ENCODE measurements at regions not wholly inside any gene's neighbourhood (a gene's known extent, or its start where the extent isn't known, plus 50 kb on each side); places are given as distances from the start of the nearest gene placed in this dataset.

DNA sequence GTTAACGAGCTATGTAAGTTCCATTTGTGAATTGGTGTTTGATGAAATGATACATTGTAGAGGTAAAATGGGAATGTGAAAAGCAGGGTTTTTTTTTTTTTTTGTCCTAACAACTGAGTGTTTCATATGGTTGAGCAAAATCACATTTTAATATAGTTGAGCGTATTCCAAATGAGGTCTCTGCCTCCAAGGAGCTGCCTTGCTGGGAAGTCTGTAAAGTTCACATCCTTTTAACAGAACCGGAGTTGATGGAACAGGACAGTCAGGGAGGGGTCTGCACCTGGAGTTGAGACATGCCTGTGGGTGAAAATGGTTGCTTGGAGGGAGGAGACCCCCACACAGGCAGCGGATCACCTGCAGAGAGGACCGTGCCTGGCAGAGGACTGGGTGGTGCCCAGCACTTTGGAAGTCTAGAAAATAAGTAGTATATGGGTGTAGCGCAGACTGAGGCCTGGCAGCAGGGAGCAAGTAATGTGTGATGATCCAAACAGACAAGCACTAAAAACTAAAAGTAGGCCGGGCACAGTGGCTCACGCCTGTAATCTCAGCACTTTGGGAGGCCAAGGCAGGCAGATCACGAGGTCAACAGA, 75.2 kb upstream of the UBAC2 start:
- DNase-seq: no peak

DNA sequence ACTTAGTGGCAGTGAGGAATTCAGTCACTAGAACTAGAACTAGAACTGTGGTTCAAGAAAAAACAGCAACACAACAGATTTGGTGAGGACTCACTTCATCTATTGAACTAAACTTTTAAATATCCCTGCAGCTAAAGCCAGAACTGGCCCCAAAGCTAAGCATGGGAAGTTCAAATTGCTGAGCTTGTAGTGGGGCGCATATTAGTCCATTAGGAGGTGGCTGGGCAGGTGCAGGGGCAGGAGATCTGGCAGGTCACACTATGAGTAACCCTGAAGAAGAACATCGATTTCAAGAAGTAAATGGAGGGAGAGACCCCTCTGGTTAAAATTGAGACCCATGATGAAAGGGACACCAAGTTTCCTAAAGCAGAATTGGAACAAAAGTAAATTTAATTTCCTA, 73.8 kb upstream of the UBAC2 start:
- DNase-seq: no peak

DNA sequence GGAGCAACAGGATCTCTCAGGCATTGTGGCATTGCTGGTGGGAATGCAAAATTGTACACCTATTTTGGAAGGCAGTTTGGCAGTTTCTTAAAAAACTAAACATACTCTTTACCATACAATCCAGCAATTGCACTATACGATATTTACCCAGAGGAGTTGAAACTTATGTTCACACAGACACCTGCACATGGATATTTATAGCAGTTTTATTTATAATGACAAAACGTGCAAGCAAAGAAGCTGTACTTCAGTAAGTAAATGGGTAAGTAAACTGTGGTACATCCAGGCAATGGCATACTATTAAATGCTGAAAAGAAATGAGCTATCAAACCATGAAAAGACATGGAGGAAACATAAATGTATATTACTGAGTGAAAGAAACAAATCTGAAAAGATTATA, 71.6 kb upstream of the UBAC2 start:
- DNase-seq: no peak

DNA sequence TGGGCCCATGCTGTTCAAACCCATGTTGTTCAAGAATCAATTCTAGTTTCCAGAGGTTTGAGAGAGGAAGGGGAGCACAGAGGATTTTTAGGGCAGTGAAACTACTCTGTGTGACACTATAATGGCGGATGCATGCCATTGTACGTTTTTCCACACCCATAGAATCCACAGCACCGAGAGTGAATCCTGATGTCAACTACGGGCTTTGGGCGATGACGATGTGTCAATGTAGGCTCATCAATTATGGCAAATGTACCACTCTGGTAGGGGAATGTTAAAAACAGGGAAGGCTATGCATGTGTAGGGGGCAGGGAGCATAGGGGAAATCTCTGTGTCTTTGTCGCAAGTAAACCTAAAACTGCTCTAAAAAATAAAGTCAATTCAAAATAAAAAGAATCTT, 70.7 kb upstream of the UBAC2 start:
- DNase-seq: no peak

DNA sequence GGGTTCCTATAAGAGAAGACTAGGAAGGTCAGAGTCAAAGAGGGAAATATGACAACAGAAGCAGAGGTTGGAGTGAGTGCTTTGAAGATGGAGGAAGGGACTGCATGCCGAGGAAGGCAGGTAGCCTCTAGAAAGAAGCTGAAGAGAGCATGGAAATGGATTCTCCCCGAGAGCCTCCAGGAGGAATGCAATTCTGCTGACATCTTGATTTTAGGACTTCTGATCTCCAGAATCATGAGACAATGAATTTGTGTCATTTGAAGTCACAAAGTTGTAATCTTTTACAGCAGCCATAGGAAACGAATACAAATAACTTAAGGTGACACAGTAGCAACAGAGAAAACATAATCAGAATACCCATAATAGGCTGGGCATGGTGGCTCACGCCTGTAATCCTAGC, 69.2 kb upstream of the UBAC2 start:
- no peak for DNase-seq

DNA sequence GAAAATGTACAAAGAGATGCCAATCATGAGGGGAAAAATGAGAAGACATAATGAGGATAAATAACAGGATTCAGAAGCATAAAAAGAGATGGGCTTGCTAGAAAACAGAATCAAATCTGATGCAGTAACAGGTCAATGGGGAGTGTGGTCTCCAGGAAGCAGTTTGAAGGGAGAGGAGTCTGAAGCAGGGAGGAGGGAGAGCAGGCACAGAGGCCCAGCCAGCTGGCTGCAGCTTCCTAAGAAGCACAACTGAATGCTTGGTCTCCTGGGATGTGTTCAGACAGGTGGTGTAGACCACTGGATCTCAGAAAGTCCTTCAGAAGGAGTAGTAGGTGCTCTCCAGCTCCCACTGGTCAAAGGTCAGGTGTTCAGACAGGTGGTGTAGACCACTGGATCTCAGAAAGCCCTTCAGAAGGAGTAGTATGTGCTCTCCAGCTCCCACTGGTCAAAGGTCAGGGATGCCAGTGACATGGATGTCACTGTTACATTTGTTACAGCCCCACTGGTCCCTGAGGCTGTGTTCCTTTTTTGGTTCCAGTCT, 68.3 kb upstream of the UBAC2 start:
- no peak for DNase-seq

DNA sequence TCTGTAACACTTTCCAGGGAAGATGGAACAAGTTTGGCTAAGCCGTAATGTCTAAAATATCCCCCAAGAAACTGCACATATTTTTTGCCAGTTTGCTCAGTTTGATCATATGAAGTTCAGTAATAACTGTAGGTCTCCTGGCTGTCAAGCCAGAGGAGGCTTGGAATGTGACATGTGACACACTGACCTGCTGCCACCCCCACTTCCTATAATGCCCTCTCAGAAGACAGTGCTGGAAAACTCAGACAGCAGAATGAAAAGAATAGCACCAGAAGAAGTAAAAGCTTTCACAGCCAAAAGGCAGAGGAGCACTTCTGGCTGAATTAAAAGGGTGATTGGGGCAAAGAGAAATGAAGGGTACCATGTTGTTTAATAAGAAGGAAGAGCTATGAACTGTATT, 67.4 kb upstream of the UBAC2 start:
- no peak for DNase-seq

DNA sequence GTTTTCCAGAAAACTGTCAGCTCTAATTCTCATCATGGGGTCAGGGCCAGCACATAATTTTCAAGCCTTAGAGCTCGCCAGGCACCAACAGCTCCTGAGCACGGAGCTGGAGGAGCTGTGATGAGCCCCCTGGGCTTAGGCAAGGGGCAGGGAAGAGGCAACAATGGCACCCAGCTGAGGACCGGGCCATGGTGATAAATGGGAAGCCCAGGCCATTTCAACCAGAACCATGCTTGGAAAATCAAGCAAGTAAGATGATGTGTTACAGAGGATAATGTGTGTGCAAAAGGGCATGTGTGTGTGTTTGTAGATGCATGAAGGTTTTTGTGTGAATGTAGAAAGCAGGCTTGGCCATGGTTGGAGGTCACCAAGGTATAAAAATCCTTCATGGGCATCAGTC, 66.8 kb upstream of the UBAC2 start:
- DNase-seq: no peak

DNA sequence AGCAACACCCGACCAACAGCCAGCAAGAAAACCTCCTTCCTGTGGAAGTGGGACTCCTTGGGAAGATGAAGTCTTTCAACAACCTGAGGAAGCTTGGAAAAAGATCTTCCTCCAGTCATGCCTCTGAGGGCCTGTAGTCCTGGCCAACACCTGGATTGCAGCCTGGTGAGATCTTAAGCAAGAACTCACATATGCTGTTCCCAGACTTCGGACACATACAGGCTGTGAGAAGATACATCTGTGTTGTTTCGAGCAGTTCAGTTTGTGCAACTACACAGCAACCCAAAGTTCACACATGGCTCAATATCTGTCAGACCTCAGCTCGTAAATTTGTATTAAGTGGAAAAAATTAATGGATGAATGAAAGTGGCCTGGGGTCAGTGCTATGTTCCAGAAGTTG, 65.1 kb upstream of the UBAC2 start:
- DNase-seq: no peak

DNA sequence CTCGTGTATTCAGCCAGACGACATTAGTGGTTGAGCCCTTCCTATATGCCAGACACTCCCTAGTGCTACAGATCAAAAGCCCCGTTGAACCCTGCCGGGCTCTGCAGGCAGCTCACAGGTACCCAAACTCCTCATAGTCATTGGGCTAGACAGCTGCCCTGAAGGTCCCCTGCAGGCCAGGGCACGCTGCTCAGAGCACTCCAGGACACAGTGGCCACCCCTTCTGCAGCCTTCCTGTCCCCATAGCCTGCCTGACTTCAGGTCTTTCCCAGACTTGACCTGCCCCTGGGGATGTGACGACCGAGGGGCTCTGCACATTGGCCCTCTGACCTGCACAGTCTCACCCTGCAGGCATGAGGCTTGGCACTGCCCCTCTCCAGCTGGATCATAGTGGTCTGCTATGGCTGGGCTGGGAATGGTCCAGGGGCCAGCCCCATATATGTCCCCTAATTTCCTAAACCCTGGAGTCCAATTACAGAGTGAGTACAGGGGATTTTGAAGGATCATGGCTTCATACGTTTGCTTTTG, 64.2 kb upstream of the UBAC2 start:
- no peak for DNase-seq

DNA sequence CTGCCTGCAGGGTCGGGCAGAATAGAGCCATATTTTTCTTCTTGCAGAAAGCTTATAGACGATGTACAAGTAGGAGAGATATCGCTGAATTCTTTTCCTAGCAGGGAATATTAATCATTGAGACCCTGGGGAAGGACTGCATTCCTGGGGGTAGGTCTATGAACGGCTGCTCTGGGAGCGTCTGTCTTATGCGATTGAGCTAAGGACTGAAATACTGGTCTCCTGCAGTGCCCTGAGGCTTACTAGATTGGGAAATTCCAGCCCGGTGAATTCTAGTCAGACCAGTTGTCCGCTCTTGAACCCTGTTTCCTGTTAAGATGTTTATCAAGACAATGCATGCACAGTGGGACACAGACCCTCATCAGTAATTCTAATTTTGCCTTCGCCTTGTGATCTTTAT, 59.8 kb upstream of the UBAC2 start:
- no peak for DNase-seq

DNA sequence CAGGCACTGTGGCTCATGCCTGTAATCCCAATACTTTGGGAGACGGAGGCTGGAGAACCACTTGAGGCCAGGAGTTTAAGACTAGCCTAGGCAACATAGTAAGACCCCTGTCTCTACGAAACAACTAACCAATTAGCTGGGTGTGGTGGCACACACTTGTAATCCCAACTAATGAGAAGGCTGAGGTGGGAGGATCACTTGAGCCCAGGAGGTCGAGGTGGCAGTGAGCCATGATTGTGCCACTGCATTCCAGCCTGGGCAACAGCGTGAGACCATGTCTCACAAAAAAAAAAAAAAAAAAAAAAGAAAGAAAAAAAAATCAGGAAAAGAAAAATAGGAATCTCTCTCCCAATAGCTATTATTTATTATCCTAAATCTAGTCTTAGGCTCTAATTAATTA, 56.8 kb upstream of the UBAC2 start:
- no peak for DNase-seq

DNA sequence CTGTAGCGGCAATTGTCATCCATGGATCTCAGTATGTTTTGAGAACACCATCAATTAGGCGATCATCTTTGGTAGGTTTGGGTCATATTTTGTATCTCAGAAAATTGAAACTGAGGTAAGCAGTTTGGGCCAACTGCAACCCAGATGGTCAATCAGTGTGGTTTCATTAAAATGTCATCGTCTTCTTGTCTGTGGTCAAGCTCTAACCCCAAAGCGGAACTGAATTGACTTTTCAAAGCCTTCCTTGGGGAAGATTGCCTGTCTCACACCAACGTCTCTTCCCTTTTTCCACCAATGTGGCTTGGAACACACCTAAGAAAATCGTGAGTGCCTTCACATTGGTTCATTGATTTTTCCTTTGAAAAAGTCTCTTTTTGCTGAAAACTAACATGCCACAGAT, 56.3 kb upstream of the UBAC2 start:
- no peak for DNase-seq

DNA sequence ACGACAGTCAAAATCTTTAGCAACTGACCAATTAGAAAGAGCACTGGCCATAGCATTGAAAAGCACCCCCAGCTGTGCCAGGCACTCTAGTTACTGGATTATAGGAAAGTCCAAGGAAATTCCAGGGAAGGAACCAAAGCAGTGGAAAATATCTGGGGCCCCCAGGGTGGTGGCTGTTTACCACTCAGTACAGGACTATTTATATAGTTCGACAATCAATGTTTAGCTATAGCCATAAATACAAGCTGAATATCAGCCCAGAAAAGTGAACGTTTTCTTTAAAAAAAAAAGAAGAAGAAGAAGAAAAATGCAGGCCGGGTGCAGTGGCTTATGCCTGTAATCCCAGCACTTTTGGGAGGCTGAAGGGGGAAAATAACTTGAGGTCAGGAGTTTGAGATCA, 55.2 kb upstream of the UBAC2 start:
- no peak for DNase-seq

DNA sequence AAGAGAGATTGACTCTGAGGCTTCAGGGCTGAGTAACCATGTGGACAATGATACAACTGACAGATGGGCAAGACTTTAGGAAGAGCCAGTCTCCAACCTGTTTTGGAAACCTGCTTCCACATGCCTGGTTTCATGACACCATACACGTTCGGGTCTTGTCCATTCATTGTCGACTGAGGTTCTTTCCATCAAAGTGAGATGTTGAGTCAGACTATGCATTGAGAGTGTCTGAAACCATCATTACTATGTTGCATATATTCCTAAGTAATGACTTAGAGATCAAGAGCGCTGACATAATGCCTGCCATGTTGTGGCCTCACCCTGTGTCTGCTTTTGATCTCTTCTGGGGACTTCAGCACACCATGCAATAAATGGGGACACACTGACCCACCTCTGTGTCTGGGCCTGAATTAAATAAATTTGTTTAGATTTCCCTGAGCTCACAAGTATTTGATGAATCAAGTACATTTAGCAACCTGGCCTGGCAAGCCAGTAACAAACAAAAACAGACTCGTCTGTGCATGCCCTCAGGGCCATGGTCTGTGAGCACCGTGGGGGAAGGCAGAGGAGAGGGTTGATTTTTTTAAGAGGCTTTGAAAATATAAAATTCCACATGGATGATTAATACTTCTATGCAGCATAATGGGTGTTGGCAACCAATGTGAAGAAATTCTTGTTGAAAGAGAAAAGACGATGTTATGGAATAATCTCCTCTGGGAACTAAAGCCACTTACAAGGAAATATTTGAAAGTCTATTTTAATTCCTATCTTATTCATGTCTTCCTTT, 49.9 kb upstream of the UBAC2 start:
- no peak for DNase-seq

Measured in effector CD8-positive, alpha-beta T cell (primary cell).